ENCODE measurements at regions not wholly inside any gene's neighbourhood (a gene's known extent, or its start where the extent isn't known, plus 50 kb on each side); places are given as distances from the start of the nearest gene placed in this dataset.

DNA sequence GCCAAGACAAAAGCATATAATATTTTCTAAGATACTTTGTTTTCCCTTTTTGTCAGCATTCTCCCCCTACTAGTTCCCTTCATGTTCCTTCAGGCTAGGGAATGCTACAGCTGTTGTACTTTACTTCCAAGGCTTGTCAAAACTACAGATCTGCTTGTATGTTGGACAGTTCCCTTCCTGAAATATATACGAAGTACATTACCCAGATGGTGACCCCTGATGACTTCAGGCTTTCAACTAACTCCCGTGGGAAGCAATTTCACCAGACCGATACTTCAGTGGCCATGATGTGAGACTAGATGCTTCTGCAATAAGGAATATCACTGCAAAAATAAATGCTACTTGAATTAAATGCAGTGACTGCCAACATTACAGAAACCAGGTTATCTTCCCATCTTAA lies 332.8 kb downstream of the SH2D1A start (continued):
- no peak for TF ChIP-seq POLR2AphosphoS5 (IDR thresholded peaks at IDR 0.05; ENCODE audit: low read depth, low read length)

DNA sequence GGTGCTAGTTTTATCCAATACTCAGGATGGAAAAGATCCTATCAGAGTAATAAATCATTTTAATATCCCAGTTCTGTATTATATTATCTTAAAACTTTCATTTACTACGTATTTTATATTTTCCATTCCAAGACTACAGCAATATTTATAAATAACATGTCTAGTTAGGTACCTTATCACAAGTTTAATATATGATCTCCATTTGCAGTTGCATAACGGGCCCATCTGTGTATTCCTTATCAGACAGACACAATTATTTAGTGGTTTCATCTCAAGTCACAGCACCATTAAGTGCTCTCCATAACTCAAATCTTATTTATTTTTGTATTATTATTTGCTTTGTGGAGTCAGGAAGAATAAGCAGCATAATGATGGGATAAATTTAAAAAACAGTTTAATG lies 333.9 kb downstream of the SH2D1A start:
- no peak overlapping the region for H3K14ac ChIP-seq (ENCODE audit: insufficient read length)
- no peaks in the 10 kb centered on the region for H4K20me1 ChIP-seq (replicated peaks in 1 of 2; ENCODE audit: control insufficient read depth in 1 of 2, insufficient read depth in 2 of 2, low read length in 2 of 2)
- H3K79me2 ChIP-seq (ENCODE audit: control insufficient read depth in 1 of 2, insufficient read depth in 2 of 2, low read length in 2 of 2) = no peaks in the 10 kb centered on the region
- no peak for FAIRE-seq
- no peaks in the 10 kb centered on the region for H3K4me1 ChIP-seq (replicated peaks in 1 of 4; ENCODE audit: control insufficient read depth in 3 of 4, insufficient read depth in 4 of 4, low read length in 3 of 4)
- TF ChIP-seq YY1 (IDR thresholded peaks at IDR 0.05; ENCODE audit: low read depth, low read length) = no peak
- TF ChIP-seq SIX5 (IDR thresholded peaks at IDR 0.05; ENCODE audit: low read depth, low read length) = no peak
- no peak for TF ChIP-seq TEAD4 (IDR thresholded peaks at IDR 0.05; ENCODE audit: low read depth, low read length)
- no peak for TF ChIP-seq ASH2L (IDR thresholded peaks at IDR 0.05; ENCODE audit: low read length)
- no peak for TF ChIP-seq MAFK (IDR thresholded peaks at IDR 0.05; ENCODE audit: low read depth, low read length)
- TF ChIP-seq BCL11A (IDR thresholded peaks at IDR 0.05; ENCODE audit: low read depth in 2 of 2, low read length in 2 of 2) = no peak
- no peak for TF ChIP-seq TCF12 (IDR thresholded peaks at IDR 0.05; ENCODE audit: low read depth, low read length)
- POLR2A ChIA-PET (ENCODE audit: partially characterized antibody) = no interaction called here
- no peak overlapping the region for H3K23ac ChIP-seq (ENCODE audit: insufficient read length)
- no peak overlapping the region for H3K27ac ChIP-seq (ENCODE audit: low read depth, low read length)
- no peak overlapping the region for H3K9ac ChIP-seq (replicated peaks in 1 of 4; ENCODE audit: extremely low read depth in 1 of 4, low read depth in 3 of 4, low read length in 3 of 4)
- H2BK120ac ChIP-seq (replicated peaks; ENCODE audit: low read depth, low read length) = no peak overlapping the region
- no peak overlapping the region for H4K8ac ChIP-seq (ENCODE audit: extremely low read depth, insufficient read depth, low read length)
- H3K56ac ChIP-seq (replicated peaks; ENCODE audit: insufficient read length, low read depth, low read length) = no peak overlapping the region
- H2AK5ac ChIP-seq (ENCODE audit: low read depth, low read length) = no peak overlapping the region
- no peak overlapping the region for H2AFZ ChIP-seq (ENCODE audit: low read length)
- no peaks in the 10 kb centered on the region for H3K23me2 ChIP-seq (ENCODE audit: low read depth, low read length)
- no peaks in the 10 kb centered on the region for H3K27me3 ChIP-seq (replicated peaks in 1 of 4; ENCODE audit: control insufficient read depth in 3 of 4, extremely low read depth in 1 of 4, insufficient read depth in 3 of 4, low read length in 3 of 4)
- no peaks in the 10 kb centered on the region for H3K9me3 ChIP-seq (ENCODE audit: insufficient read depth in 2 of 2, low read depth in 1 of 2, low read length in 1 of 2)
- H3K4me2 ChIP-seq (ENCODE audit: insufficient read depth in 1 of 2, low read depth in 2 of 2, low read length in 2 of 2) = no peak overlapping the region
- no peak overlapping the region for H2BK5ac ChIP-seq (ENCODE audit: low read depth, low read length)
- H3K4ac ChIP-seq (replicated peaks; ENCODE audit: insufficient read length, low read depth, low read length) = no peak overlapping the region
- no peak overlapping the region for H2BK20ac ChIP-seq (ENCODE audit: low read length)
- no peaks in the 10 kb centered on the region for H3K36me3 ChIP-seq (ENCODE audit: control insufficient read depth in 2 of 4, insufficient read depth in 4 of 4, low read length in 3 of 4)
- H4K91ac ChIP-seq (replicated peaks; ENCODE audit: insufficient read length, low read length) = no peak overlapping the region
- H3K4me3 ChIP-seq (ENCODE audit: extremely low read depth in 1 of 4, insufficient read depth in 2 of 4, low read depth in 3 of 4, low read length in 4 of 4) = no peak overlapping the region
- 90% methylated on average over 2 of the region's 2 CpGs; no CpG with 5 or more reads in 1 of the 2 experiments for whole genome bisulfite sequencing, 2 experiments (ENCODE audit: extremely low coverage in 1 of 2, insufficient coverage in 1 of 2, insufficient read length in 1 of 2, insufficient replicate concordance in 2 of 2, low coverage in 1 of 2, low lambda C conversion rate in 2 of 2, missing lambda C conversion rate in 1 of 2)
- no peak overlapping the region for H2BK12ac ChIP-seq (ENCODE audit: low read depth, low read length)
- no peak for DNase-seq (ENCODE audit: low read depth in 1 of 2, low spot score in 2 of 2)
- no peak overlapping the region for H2BK15ac ChIP-seq (ENCODE audit: low read length)
- no peak overlapping the region for H3K18ac ChIP-seq (ENCODE audit: extremely low read depth, low read length)
- H4K5ac ChIP-seq (ENCODE audit: insufficient read length, low read depth, low read length) = no peak overlapping the region
- CTCF ChIA-PET (ENCODE audit: partially characterized antibody) = no interaction called here
- no peaks in the 10 kb centered on the region for H3K79me1 ChIP-seq (ENCODE audit: low read depth, low read length)

Measured in H1 (cell line).